OCI-LY1 (cell line): ENCODE measurements at regions not wholly inside any gene's neighbourhood (a gene's known extent, or its start where the extent isn't known, plus 50 kb on each side); places are given as distances from the start of the nearest gene placed in this dataset.

ENCODE experiments used
- CTCF ChIP-seq: fragments of 200-600 bp; sonication (generic), shearing (Covaris generic); IDR thresholded peaks from 2 replicates; pipeline ENCODE4 v1.5.1; 2017; ENCODE audit warnings: mild to moderate bottlenecking, antibody characterized with exemption, low read length, moderate library complexity, mixed read lengths
- EZH2 ChIP-seq: fragments of 200-600 bp; sonication (generic), shearing (Covaris generic); IDR thresholded peaks from 2 replicates; pipeline ENCODE4 v1.8.0; 2017; ENCODE audit warnings: borderline replicate concordance, mixed run types, mild to moderate bottlenecking, antibody characterized with exemption, low read length, moderate library complexity, mixed read lengths

GRCh38 chr6:98576791-98577190, 257.6 kb upstream of the POU3F2 start:
- TF ChIP-seq CTCF (no peak), EZH2 (no peak)
